ENCODE measurements at regions not wholly inside any gene's neighbourhood (a gene's known extent, or its start where the extent isn't known, plus 50 kb on each side); places are given as distances from the start of the nearest gene placed in this dataset.

GRCh38 chr2:76211991-76212985 lies 501.6 kb upstream of the GCFC2 start:
- no peaks in the 10 kb centered on the region for H3K9me3 ChIP-seq (replicated peaks; ENCODE audit: control insufficient read depth, insufficient read depth, low read length)
- DNase-seq (ENCODE audit: low read depth, low spot score), result no peak
- no peaks in the 10 kb centered on the region for H3K36me3 ChIP-seq (ENCODE audit: control insufficient read depth in 2 of 2, extremely low read depth in 1 of 2, insufficient read depth in 2 of 2, low read length in 2 of 2)
- H3K9ac ChIP-seq (replicated peaks; ENCODE audit: extremely low read depth, insufficient read depth, low read length), result no peak overlapping the region
- no peaks in the 10 kb centered on the region for H3K27me3 ChIP-seq (ENCODE audit: control insufficient read depth in 2 of 2, insufficient read depth in 2 of 2, low read length in 2 of 2)
- no TSS peak for BruUV-seq (replicated peaks)
- H3K79me2 ChIP-seq (ENCODE audit: control insufficient read depth, insufficient read depth, low read length), result no peaks in the 10 kb centered on the region
- H3K4me1 ChIP-seq (ENCODE audit: control insufficient read depth, extremely low read depth, insufficient read depth, low read length), result no peaks in the 10 kb centered on the region
- intact Hi-C loops (cut with micrococcal nuclease) (no loop called here), dilution Hi-C loops (cut with MboI; ENCODE audit: extremely low pct_ligation_motif_present, low sequenced_read_pairs) (no loop called here)
- no peak overlapping the region for H3K27ac ChIP-seq (ENCODE audit: insufficient read depth, low read depth, low read length)
- H3K9me1 ChIP-seq (replicated peaks; ENCODE audit: control insufficient read depth, extremely low read depth, insufficient read depth, low read length), result no peaks in the 10 kb centered on the region
- no peaks in the 10 kb centered on the region for H4K20me1 ChIP-seq (replicated peaks; ENCODE audit: control insufficient read depth, extremely low read depth, insufficient read depth, low read length)
- ChIA-PET POLR2A (no interaction called here), CTCF (no interaction called here)
- H3K4me2 ChIP-seq (ENCODE audit: insufficient read depth, low read length), result no peak overlapping the region
- no peak for FAIRE-seq
- TF ChIP-seq, protein P1, sequence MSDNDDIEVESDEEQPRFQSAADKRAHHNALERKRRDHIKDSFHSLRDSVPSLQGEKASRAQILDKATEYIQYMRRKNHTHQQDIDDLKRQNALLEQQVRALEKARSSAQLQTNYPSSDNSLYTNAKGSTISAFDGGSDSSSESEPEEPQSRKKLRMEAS (IDR thresholded peaks at IDR 0.05; ENCODE audit: insufficient read depth, insufficient read length), result no peak
- TF ChIP-seq JUN (IDR thresholded peaks at IDR 0.05; ENCODE audit: borderline replicate concordance, insufficient read depth, insufficient read length, low read depth) (no peak), CTCF (IDR thresholded peaks at IDR 0.05; ENCODE audit: extremely low read depth in 1 of 2, insufficient read depth in 1 of 2, low read depth in 1 of 2, low read length in 2 of 2) (no peak), POLR2A (IDR thresholded peaks at IDR 0.05; ENCODE audit: low read depth, low read length) (no peak), MYC (IDR thresholded peaks at IDR 0.05; ENCODE audit: low read depth, low read length) (no peak), EZH2 (IDR thresholded peaks at IDR 0.05; ENCODE audit: borderline replicate concordance, low read depth, low read length, severe bottlenecking) (no peak), POLR2AphosphoS5 (IDR thresholded peaks at IDR 0.05; ENCODE audit: insufficient read depth, low read depth, low read length) (no peak), GATA2 (IDR thresholded peaks at IDR 0.05; ENCODE audit: insufficient read depth, insufficient read length, low read depth, low read length) (no peak), FOS (IDR thresholded peaks at IDR 0.05; ENCODE audit: borderline replicate concordance, insufficient read depth, low read length) (no peak)
- H2AFZ ChIP-seq (ENCODE audit: low read depth, low read length), result no peak overlapping the region
- no peak overlapping the region for H3K4me3 ChIP-seq (replicated peaks in 1 of 3; ENCODE audit: insufficient read depth in 1 of 3, low read depth in 1 of 3, low read length in 3 of 3)

All from endothelial cell of umbilical vein (primary cell).